ENCODE measurements at regions not wholly inside any gene's neighbourhood (a gene's known extent, or its start where the extent isn't known, plus 50 kb on each side); places are given as distances from the start of the nearest gene placed in this dataset.

DNA sequence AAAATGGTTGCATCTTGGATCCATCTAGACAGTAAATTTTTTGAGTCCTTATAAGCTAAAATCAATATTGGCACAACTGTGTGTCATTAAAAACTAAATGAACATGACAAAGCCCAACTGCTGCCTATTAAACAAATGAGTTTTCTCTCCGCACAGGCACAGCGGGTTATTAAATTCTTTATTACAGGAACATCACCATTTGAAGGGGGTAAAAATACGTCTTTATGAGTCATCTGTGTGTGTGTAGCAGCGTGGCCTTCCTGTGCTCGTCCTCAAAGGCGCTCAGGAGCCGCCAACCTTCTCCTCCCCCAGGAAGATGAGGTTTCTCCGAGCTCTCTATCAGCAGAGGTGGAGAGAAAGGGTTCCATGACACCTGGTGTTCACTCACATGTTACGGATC lies 62.6 kb upstream of the SDK2 start:
- Histone ChIP-seq H4K5ac (ENCODE audit: insufficient read length, low read depth, low read length) (no peak overlapping the region), H2BK5ac (ENCODE audit: low read depth, low read length) (no peak overlapping the region), H3K36me3 (ENCODE audit: control insufficient read depth in 2 of 4, insufficient read depth in 4 of 4, low read length in 3 of 4) (no peaks in the 10 kb centered on the region), H3K27me3 (replicated peaks in 1 of 4; ENCODE audit: control insufficient read depth in 3 of 4, extremely low read depth in 1 of 4, insufficient read depth in 3 of 4, low read length in 3 of 4) (peaks cover 0 to 4% (median under 1%) of the 10 kb centered on the region in 4 experiments; a peak in 3 of 7 replicates), H3K27ac (ENCODE audit: low read depth, low read length) (no peak overlapping the region), H2BK20ac (ENCODE audit: low read length) (no peak overlapping the region), H2BK120ac (replicated peaks; ENCODE audit: low read depth, low read length) (no peak overlapping the region), H3K79me1 (ENCODE audit: low read depth, low read length) (no peaks in the 10 kb centered on the region), H3K23ac (ENCODE audit: insufficient read length) (no peak overlapping the region), H3K56ac (replicated peaks; ENCODE audit: insufficient read length, low read depth, low read length) (no peak overlapping the region), H4K8ac (ENCODE audit: extremely low read depth, insufficient read depth, low read length) (no peak overlapping the region), H3K18ac (ENCODE audit: extremely low read depth, low read length) (no peak overlapping the region), H3K4me1 (replicated peaks in 1 of 4; ENCODE audit: control insufficient read depth in 3 of 4, insufficient read depth in 4 of 4, low read length in 3 of 4) (peaks cover 0 to 4% (median 2%) of the 10 kb centered on the region in 4 experiments; a peak in 5 of 7 replicates), H2BK12ac (ENCODE audit: low read depth, low read length) (no peak overlapping the region), H4K91ac (replicated peaks; ENCODE audit: insufficient read length, low read length) (no peak overlapping the region), H3K9ac (replicated peaks in 1 of 4; ENCODE audit: extremely low read depth in 1 of 4, low read depth in 3 of 4, low read length in 3 of 4) (no peak overlapping the region), H3K9me3 (ENCODE audit: insufficient read depth in 2 of 2, low read depth in 1 of 2, low read length in 1 of 2) (no peaks in the 10 kb centered on the region), H3K4ac (replicated peaks; ENCODE audit: insufficient read length, low read depth, low read length) (no peak overlapping the region), H3K4me3 (ENCODE audit: extremely low read depth in 1 of 4, insufficient read depth in 2 of 4, low read depth in 3 of 4, low read length in 4 of 4) (no peak overlapping the region), H3K79me2 (ENCODE audit: control insufficient read depth in 1 of 2, insufficient read depth in 2 of 2, low read length in 2 of 2) (no peaks in the 10 kb centered on the region), H3K23me2 (ENCODE audit: low read depth, low read length) (no peaks in the 10 kb centered on the region), H2AK5ac (ENCODE audit: low read depth, low read length) (no peak overlapping the region), H3K14ac (ENCODE audit: insufficient read length) (no peak overlapping the region), H4K20me1 (replicated peaks in 1 of 2; ENCODE audit: control insufficient read depth in 1 of 2, insufficient read depth in 2 of 2, low read length in 2 of 2) (no peaks in the 10 kb centered on the region), H2BK15ac (ENCODE audit: low read length) (no peak overlapping the region), H2AFZ (ENCODE audit: low read length) (no peak overlapping the region), H3K4me2 (ENCODE audit: insufficient read depth in 1 of 2, low read depth in 2 of 2, low read length in 2 of 2) (no peak overlapping the region)
- ChIA-PET POLR2A (ENCODE audit: partially characterized antibody) (no interaction called here), CTCF (ENCODE audit: partially characterized antibody) (interaction anchor here (0.7 to 10.6 kb wide), 9 partner anchors 9 to 284 kb away, joined by 3 to 175 read pairs (median 7); partner anchors contain the start of gene SDK2)
- DNase-seq (ENCODE audit: low read depth in 1 of 2, low spot score in 2 of 2) (no peak), FAIRE-seq (no peak)
- WGBS, 2 experiments (ENCODE audit: extremely low coverage in 1 of 2, insufficient coverage in 1 of 2, insufficient read length in 1 of 2, insufficient replicate concordance in 2 of 2, low coverage in 1 of 2, low lambda C conversion rate in 2 of 2, missing lambda C conversion rate in 1 of 2) = 82% methylated on average over 9 of the region's 9 CpGs; no CpG with 5 or more reads in 1 of the 2 experiments
- TF ChIP-seq POU5F1 (IDR thresholded peaks at IDR 0.05; ENCODE audit: low read depth, low read length) (no peak), CTBP2 (IDR thresholded peaks at IDR 0.05; ENCODE audit: borderline replicate concordance, insufficient read depth, insufficient read length, low read length) (no peak), TCF12 (IDR thresholded peaks at IDR 0.05; ENCODE audit: low read depth, low read length) (no peak), CHD1 (IDR thresholded peaks at IDR 0.05; ENCODE audit: low read depth, low read length) (no peak), RXRA (IDR thresholded peaks at IDR 0.05; ENCODE audit: insufficient read depth, low read depth, low read length) (no peak), JUND (IDR thresholded peaks at IDR 0.05; ENCODE audit: low read length) (no peak), SAP30 (IDR thresholded peaks at IDR 0.05; ENCODE audit: insufficient read depth, insufficient replicate concordance, low read length) (no peak), RAD21 (IDR thresholded peaks at IDR 0.05 in 1 of 2, conservative IDR thresholded peaks at IDR 0.05 in 1 of 2; ENCODE audit: low read depth in 2 of 2, low read length in 2 of 2) (no peak), GTF2F1 (IDR thresholded peaks at IDR 0.05; ENCODE audit: borderline replicate concordance, low read depth, low read length) (no peak), SP4 (IDR thresholded peaks at IDR 0.05; ENCODE audit: low read length) (no peak), SIN3A (conservative IDR thresholded peaks at IDR 0.05 in 1 of 2, IDR thresholded peaks at IDR 0.05 in 1 of 2; ENCODE audit: low read depth in 1 of 2, low read length in 2 of 2) (no peak)
